Peyer's patch (tissue), 4 donors: ENCODE measurements at regions not wholly inside any gene's neighbourhood (a gene's known extent, or its start where the extent isn't known, plus 50 kb on each side); places are given as distances from the start of the nearest gene placed in this dataset.

ENCODE experiments used
- POLR2A ChIP-seq, 2 donors: fragments of 450-650 bp; IDR thresholded peaks; one replicate each; pipeline ENCODE4 v1.5.1; 2017; ENCODE audit warnings: antibody characterized with exemption in 2 of 2, mild to moderate bottlenecking in 2 of 2, moderate library complexity in 2 of 2
- TF ChIP-seq, protein P1 (sequence below), 6 experiments: fragments of 450-650 bp in 4 of 6; fragments of 200-600 bp in 2 of 6; sonication (generic) in 1 of 6; IDR thresholded peaks; one replicate each; pipeline ENCODE4 v1.5.1; 2017 to 2019; ENCODE audit warnings: antibody characterized with exemption in 6 of 6, mild to moderate bottlenecking in 3 of 6, moderate library complexity in 1 of 6

DNA sequence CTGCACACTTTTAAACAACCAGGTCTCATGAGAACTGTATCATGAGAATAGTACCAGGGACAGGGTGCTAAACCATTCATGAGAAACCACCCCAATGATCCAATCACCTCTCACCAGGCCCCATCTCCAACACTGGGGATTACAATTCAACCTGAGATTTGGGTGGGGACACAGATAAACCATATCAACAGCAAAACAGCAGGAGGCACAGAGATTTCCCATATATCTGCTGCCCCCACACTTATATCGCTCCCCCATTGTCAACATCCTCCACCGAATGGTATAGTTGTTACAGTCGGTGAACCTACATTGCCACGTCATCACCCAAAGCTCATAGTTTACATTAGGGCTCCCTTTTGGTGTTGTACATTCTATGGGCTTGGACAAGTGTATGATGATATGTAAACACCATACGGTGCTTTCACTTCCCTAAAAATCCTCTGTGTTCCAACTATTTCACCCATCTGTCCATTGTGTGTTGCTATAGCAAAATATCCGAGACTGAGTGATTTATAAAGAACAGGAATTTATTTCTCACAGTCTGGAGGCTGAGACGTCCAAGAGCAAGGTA, 224.8 kb downstream of the FAM43A start:
- TF ChIP-seq, protein P1, sequence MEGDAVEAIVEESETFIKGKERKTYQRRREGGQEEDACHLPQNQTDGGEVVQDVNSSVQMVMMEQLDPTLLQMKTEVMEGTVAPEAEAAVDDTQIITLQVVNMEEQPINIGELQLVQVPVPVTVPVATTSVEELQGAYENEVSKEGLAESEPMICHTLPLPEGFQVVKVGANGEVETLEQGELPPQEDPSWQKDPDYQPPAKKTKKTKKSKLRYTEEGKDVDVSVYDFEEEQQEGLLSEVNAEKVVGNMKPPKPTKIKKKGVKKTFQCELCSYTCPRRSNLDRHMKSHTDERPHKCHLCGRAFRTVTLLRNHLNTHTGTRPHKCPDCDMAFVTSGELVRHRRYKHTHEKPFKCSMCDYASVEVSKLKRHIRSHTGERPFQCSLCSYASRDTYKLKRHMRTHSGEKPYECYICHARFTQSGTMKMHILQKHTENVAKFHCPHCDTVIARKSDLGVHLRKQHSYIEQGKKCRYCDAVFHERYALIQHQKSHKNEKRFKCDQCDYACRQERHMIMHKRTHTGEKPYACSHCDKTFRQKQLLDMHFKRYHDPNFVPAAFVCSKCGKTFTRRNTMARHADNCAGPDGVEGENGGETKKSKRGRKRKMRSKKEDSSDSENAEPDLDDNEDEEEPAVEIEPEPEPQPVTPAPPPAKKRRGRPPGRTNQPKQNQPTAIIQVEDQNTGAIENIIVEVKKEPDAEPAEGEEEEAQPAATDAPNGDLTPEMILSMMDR (IDR thresholded peaks at IDR 0.05), result no peak
- no peak for TF ChIP-seq POLR2A (IDR thresholded peaks at IDR 0.05)
